ENCODE measurements at regions not wholly inside any gene's neighbourhood (a gene's known extent, or its start where the extent isn't known, plus 50 kb on each side); places are given as distances from the start of the nearest gene placed in this dataset.
"Not testable (repeated sequence)": the region's sequence is repeated elsewhere in the genome, so short reads cannot be mapped to it uniquely, and the experiment has no call there.

DNA sequence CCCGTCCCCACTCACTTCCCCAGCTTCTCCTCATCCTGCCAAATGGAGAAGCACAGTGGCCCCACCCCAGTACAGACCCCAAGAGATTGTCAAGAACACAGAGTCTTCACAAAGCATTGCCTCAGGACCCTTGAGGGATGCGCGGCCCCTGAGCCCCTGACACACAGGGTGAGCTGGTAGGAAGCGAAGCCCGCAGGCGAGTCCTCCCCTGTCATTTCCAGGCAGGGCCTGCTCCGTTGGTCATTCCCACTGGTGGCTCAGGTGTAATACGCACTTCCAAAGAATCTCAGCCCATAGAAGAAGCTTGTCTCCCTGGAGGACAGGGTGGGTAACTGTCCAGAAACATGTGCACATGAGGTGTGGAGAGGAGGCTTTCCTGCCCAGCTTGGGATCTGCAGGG is 404.2 kb downstream of the THBS2 start:
- DNase-seq: no peak

DNA sequence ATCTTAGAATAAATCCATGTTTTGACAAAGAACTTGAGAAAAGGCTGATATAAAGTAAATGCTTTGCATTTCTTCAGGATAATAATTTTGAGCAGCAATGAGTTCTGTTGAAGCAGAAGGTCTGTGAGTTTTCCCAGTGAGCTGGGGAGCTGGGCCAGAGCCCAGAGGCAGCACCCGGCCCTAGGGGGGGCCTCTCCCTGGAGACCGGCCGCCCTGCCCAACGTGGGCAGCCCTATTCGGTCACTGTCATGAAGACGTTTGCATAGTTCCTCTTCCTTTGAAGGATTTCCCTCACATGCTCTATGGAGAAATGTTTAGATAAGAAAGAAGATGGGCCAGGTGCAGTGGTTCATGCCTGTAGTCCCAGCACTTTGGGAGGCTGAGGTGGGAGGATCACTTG is 404.8 kb downstream of the THBS2 start:
- no peak for DNase-seq

DNA sequence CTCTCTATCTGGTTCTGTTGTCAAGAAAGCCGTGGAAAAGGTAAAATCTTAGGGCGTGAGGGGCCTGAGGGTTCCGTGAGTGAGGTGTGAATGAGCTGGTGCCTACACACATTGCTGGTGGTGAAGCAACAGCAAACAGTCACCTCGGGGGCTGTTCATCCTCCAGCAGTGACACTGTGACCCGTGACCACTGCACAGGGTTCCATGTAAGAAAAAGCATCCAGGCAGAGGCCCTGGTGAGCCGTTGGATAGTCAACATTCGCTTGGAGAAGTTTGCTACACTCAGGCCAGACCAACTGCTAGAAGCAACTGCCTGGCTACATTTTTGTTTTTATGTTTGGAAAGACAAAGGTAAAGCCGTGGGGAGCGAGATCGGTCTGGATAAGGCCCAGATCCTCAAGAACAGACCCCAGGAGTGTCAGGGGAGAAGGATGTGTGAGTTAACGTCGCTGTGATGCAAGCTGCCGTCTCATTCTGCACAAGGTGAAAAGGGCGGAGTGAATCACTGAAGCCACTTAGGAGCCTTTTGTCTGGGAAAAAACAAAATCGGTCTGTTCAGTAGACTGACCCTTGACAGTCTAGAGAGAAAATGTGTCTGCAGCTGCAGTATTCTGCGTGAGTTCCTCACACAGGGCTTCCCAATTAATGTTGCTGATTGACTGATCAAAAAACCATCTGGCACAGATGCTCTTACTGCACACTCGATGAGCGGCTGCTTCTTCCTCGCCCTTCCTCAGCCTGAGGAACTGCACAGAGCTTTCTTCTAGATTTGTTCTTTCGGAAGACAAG is 404.0 kb downstream of the SMOC2 start:
- DNase-seq: no peak

DNA sequence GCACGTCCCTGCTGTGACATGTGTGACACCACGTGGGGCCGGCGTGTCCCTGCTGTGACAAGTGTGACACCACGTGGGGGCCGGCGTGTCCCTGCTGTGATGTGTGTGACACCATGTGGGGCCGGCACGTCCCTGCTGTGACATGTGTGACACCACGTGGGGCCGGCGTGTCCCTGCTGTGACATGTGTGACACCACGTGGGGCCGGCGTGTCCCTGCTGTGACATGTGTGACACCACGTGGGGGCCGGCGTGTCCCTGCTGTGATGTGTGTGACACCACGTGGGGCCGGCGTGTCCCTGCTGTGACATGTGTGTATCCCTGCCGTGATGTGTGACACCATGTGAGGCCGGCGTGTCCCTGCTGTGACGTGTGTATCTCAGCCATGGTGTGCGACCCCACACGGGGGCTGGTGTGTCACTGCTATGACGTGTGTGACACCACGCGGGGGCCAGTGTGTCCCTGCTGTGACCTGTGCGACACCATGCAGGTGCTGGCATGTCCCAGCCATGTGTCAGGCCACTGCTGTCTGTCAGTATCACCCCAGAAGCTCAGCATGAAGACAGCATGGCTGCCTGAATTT is 401.7 kb downstream of the SMOC2 start:
- not testable (repeated sequence) for DNase-seq

DNA sequence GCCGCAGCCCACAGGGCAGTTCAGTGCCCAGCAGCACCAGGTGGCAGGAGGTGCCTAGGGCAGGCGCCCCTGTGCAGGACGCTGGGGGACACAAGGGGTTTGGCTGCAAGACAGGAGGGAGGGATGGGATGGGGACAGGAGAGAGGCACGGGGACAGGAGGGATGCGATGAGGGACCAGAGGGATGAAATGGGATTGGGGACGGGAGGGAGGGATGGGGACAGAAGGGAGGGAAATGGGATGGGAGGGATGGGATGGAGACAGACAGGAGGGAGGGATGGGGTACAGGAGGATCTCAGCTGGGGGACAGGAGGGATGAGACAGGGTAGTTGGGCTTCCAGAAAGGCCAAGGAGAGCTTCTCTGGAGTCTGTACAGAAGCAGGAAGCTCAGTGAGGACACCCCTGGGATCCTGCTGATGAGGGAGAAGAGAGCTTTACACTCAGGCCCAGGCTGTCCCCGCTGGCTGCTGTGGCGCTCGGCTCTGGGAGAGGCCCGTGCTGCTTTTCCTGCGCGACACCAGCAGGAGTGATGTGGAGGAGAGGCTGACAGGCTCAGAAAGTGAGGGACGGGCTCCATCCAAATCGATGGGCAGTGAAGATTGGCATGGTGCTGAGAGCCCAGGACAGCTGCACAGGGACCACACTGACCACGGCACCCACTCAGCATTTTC is 400.8 kb downstream of the SMOC2 start:
- no peak for DNase-seq

DNA sequence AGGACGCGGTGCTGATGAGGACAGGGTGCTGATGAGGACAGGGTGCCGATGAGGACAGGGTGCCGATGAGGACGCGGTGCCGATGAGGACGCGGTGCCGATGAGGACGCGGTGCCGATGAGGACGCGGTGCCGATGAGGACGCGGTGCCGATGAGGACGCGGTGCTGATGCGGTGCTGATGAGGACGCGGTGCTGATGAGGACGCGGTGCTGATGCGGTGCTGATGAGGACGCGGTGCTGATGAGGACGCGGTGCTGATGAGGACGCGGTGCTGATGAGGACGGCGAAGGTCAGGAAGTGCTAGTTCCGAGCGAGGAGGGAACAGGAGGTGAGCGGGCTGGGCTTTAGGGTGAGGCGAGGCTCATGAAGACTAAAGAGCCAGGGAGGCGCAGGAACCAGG is 399.9 kb downstream of the SMOC2 start:
- DNase-seq: not testable (repeated sequence)

DNA sequence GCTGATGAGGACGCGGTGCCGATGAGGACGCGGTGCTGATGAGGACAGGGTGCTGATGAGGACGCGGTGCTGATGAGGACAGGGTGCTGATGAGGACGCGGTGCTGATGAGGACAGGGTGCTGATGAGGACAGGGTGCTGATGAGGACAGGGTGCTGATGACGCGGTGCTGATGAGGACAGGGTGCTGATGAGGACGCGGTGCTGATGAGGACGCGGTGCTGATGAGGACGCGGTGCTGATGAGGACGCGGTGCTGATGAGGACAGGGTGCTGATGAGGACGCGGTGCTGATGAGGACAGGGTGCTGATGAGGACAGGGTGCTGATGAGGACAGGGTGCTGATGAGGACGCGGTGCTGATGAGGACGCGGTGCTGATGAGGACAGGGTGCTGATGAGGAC is 399.3 kb downstream of the SMOC2 start:
- DNase-seq: not testable (repeated sequence)

DNA sequence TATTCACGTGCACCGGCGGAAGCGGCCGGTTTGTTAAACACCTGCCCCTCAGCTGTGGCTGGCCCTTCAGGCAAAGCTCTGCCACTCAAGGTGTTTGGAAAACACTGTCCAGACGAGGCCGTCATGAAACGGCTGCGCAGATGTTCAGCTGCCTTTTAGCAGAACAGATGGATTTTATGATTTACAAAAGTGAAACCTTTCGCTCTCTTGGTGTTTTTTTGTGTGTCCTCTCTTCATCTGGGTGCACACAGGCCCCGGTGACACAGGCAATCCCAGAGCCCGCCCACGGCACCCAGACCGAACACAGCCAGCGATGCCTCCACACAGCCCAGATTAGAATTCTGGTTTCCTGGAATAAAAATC is 397.0 kb downstream of the SMOC2 start:
- DNase-seq: no peak

DNA sequence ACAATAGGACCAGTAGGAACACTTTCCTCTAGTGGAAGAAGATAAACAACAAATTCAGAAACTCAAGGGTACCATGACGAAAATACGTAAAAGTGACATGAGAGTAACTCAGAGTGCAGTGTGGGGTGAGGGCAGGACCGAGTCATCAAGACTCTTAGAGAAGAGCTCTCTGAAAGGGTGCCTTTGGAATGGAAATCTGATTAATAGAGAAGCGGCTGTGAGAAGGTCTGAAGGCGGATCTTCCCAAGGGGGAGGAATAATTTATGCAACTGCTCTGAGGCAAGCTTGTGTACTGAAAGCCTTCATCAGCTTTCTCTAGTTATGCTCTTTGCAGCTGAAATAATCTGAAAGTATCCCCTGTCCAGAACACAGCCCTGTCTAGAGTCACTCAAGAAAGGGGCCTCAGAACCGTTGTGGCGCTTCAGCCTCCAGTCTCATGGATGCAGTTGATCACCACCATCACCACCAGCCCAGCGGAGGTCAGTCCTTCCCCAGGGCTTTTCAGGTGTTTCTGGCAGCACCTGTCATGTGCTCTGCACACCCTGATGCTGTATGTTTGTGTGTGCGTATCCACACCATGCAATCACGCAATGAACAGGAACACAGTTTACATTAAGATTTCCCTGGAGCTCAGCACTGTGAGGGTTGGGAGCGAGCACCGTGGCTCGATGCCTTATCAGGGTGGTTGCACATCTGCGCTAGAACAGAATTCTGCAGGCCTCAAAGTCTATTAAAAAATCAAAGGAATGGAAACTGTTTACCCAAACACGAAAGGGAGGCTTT is 396.5 kb downstream of the SMOC2 start:
- DNase-seq: no peak

DNA sequence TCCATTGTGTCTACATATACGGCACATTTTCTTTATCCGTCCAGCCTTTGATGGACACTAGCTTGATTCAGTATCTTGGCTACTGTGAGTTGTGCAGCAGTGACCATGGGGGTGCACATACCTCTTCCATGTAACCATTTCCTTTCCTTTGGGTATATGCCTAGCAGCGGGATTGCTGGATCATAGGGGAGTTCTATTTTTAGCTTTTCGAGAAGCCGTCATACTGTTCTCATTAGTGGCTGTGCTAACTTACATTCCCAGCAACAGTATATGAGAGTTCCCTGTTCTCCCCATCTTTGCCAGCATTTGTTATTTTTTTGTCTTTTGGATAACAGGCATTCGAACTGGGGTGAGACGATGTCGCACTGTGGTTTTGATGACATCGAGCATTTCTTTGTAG is 395.0 kb downstream of the SMOC2 start:
- DNase-seq: no peak

DNA sequence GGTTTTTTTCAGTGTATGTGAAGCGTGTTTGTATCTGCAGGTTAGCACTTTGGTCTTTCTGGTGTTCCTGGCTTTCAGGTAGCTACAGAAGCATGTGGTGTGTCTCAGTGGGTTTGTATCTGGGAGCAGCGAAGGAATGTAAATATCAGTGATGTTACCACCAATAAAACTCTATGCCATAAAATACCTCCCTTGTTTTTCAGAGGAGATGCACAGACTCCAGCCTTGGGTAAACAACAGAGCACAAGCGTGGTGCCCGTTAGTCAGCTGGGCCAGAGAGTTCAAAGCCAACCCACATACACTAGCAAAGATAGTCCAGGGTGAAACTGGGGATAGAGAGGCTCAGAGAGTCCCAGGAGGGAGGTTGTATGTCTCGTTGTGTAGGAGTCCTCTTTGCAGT is 393.8 kb downstream of the SMOC2 start:
- DNase-seq: no peak

DNA sequence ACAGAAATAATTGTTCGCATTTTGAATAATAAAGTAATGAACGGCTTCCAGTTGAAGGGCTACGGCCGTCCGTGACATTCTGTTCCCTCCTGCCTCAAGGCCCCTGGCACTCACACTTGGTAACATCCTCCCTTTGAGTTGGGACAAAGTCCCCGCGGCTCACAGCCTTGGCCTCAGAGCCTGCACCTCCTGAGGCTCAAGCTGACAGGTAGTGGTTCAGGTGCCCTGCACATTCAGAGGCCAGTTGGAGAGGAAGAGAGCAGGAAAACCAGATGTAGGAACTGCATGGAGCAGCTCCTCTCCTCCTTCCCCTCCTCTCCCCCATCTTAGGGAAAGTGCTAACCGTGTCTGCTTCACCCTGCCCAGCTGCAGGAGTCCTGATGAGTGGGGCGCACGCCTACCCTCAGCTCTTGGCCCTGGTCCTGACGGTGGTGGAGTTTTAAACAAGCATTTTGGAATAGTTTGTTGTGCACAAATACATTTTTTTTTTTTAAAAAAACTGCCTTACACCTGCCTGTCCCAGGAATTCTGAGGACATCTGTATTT is 393.1 kb downstream of the SMOC2 start:
- no peak for DNase-seq

DNA sequence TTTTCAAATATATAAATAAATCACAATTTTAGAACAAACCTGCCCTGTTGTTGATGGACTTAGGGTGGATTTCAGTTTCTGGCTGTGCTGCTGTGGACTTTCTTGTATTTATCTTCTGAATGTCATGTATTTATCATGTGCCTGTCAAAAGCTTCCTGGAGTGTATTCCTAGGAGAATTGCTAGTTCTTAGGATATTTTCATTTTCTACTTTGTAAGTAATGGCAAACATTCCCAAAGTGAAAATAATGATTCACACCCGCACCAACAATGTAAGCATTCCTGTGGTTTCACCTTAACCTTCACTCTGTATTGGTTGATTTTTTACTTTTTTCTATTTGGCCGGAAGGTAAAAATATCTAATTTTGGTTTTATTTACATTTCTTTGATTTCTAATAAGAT is 387.8 kb downstream of the SMOC2 start:
- no peak for DNase-seq

DNA sequence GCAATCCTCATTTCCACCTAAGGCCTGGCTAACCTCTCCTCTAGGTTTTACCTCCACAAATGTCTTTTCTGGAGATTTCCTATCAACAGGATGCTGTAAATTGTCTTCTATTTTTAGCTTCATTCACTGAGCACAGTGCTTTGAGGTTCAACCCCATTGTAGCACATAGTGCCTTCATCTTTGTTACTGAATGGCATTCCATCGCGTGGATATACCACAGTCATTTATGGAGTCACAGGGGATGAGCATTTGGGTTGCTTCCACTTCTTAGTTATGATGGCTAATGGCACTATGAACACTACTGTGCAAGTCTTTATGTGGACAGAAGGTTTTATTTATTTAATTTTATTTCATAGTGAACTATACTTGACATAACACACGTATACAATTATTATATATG is 387.1 kb downstream of the SMOC2 start:
- DNase-seq: no peak

DNA sequence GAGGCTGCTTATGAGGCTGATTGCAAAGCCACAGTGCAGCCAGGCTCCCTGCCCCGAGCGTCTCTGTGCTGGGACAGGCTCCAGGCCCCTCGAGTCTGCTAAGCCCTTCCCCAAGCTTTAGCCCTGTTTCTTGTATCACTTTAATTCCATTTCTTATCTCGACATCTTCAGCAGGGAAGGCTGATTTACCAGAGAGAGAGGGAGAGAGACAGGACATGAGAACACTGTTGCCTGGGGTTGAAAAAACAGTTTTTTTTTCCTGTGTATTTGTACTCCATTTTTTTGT is 386.5 kb downstream of the SMOC2 start:
- DNase-seq: no peak

DNA sequence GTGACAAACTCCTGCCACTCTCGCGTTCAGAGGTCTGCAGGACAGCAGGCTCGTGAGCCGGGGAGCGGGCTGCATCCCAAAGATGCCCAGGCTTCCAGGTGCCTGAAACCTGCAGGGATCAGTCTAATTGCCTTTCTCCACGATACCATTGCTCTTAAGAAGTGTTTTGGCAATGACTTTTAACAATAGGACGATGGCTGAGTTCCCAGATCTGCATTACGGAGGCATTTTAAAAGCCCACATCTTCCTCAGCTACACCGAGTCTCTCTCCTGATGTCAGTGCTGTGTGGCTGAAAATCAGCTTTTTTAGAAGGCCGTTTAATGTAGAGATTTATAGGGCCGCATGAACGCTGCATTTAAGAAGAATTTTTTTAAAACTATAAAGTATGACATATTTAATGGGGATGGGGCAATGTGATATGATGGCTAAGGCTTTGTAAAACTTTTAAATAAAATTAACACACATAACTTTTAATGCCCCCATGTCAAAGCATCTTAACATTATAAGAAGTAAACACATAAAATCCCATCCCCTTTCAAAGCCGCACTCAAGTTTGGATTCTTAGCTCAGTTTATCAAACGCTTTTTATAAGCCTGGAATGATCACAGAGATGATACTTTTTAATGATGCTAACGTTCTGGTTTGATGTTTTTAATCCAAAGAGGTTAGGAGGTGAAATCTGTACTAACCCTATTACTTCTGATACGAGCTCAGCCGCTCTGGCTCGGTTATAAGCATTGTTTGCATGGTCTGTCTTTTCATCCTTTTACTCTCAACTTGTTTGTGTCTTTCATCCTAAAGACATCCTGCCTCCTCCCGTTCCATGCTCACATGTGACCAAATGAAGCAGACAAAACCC is 386.0 kb downstream of the SMOC2 start:
- no peak for DNase-seq

DNA sequence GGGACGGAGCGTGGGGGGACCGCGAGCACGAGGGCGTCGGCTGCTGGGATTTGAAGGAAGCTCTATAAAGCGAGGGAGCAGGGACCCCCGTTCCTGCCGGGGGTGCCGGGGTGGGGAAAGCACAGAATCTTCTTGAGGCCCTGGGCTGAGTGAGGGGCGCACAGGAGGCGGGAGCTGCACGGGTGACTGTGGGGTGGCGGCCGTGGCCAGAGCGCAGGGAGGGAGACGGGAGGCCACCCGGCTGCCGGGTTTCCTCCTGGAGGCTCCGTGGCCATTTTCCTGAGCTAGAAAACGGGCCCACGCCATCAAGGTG is 385.1 kb downstream of the SMOC2 start:
- DNase-seq: no peak

DNA sequence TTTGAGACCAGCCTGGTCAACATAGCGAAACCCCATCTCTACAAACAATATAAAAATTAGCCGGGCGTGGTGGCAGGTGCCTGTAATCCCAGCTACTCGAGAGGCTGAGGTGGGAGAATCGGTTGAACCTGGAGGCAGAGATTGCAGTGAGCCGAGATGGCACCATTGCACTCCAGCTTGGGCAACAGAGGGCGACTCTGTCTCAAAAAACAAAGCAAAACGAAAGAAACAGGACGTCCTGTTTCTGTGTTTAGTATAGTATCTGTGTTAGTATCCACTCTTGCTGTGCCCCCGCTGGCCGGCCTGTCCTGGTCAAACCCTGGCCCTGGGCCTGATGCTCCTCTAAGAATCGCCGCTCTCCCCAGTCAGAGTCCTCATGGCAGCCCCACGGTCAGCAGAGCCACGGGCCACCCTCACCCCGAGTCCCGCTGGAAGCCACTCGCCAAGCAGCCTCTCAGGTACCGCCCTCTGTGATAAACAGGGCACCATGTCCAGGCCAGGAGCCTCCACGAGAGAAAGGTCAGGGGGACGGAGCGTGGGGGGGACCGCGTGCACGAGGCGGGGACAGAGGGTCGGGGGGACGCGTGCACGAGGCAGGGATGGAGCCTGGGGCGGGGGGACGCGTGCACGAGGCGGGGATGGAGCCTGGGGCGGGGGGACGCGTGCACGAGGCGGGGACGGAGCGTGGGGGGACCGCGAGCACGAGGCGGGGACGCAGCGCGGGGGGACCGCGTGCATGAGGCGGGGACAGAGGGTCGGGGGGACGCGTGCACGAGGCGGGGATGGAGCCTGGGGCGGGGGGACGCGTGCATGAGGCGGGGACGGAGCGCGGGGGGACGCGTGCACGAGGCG is 384.5 kb downstream of the SMOC2 start:
- no peak for DNase-seq

DNA sequence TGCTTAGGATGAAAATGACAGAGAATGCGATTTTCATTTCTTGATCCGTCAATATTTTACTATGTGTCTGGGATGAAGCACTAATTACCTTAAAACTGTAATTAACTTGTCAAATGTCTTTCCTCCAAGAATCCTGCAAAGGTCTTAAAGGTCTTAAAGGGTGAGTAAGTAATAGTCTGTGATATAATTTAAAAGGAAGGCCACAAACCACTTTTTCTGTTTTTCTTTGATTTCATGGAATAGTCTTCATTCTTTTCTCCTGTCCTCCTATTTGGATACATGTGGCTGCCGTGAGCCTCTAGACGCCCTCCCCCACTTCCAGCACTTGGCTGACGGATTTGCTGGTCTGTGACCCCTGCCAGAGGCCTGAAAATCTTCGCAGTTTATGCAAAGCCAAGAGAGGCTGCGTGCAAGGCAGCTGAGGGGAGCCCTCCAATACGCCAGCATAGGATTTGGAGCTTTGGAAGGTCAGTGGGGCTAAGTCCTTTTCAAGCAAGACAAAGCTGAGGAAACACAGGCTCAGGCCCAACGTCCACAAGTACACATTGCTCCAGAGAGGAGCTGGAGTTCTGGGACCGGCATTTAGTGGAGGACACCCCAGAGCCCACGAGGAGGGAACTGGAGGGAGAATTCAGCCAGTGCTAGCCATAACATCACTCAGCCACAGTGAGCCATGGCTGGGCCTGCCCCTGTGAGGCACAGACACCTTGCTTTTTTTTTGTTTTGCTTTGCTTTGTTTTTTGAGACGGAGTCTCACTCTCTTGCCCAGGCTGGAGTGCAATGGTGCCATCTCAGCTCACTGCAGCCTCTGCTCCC is 382.6 kb downstream of the SMOC2 start:
- no peak for DNase-seq

DNA sequence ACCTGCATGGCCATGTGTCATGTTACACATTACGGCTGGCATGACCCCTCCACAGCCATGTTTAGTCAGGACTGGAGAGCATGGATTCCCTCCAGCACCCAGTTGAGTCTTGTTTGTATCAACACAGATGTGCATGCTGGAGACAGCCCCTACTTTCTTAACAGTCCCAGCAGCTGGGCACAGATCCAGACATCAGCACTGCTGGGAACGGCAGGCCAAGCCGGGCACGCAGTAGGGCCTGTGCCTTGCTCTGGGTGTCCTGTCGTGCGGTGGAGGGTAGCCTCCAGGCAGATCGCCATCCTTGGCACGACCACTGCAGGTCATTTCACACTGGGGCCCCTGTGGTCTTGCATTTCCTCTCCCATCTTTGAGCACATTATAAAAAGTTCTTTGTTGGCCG is 381.4 kb downstream of the SMOC2 start:
- no peak for DNase-seq

All from right kidney (tissue), 1 donor.